PC-3 (cell line): ENCODE measurements at regions not wholly inside any gene's neighbourhood (a gene's known extent, or its start where the extent isn't known, plus 50 kb on each side); places are given as distances from the start of the nearest gene placed in this dataset.

Experiments used
- EZH2phosphoT487 ChIP-seq: fragments of 300-600 bp; sonication (generic); IDR thresholded peaks from 2 replicates; pipeline ENCODE4 v1.6.1; 2018; ENCODE audit warnings: mild to moderate bottlenecking, antibody characterized with exemption, low read length, borderline replicate concordance
- TF ChIP-seq, protein P1 (sequence below): fragments of 300-600 bp; sonication (generic); conservative IDR thresholded peaks from 2 replicates; pipeline ENCODE4 v1.5.1; 2017; ENCODE audit warnings: antibody characterized with exemption, low read depth, mild to moderate bottlenecking, low read length

DNA sequence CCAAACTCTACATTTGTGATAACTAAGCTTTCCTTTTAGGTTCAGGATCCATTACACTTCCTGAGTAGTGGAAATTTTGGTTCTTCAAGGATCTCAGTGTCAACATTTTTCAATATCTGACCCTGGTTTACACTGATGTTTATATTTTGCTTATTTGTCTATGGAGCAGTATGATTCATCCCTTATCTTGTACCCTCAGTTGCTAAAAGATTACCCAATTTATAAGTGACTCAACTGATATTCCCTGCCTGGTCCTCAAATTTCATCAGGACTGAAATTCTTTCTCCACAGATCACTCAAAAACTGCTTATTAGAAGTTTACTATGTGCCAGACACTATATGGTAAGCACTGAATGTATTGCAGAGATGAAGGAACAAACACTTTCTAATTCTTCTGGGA is 139.1 kb upstream of the CHRM3 start:
- TF ChIP-seq, protein P1, sequence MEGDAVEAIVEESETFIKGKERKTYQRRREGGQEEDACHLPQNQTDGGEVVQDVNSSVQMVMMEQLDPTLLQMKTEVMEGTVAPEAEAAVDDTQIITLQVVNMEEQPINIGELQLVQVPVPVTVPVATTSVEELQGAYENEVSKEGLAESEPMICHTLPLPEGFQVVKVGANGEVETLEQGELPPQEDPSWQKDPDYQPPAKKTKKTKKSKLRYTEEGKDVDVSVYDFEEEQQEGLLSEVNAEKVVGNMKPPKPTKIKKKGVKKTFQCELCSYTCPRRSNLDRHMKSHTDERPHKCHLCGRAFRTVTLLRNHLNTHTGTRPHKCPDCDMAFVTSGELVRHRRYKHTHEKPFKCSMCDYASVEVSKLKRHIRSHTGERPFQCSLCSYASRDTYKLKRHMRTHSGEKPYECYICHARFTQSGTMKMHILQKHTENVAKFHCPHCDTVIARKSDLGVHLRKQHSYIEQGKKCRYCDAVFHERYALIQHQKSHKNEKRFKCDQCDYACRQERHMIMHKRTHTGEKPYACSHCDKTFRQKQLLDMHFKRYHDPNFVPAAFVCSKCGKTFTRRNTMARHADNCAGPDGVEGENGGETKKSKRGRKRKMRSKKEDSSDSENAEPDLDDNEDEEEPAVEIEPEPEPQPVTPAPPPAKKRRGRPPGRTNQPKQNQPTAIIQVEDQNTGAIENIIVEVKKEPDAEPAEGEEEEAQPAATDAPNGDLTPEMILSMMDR = no peak
- TF ChIP-seq EZH2phosphoT487 = no peak
